SHP77 treated with DMSO at 0.1 percent for 48 hours (cell line): ENCODE measurements at regions not wholly inside any gene's neighbourhood (a gene's known extent, or its start where the extent isn't known, plus 50 kb on each side); places are given as distances from the start of the nearest gene placed in this dataset.

Source experiments
- DNase-seq: peaks from one replicate; lab custom pipeline; 2025; lab: John Stamatoyannopoulos, UW

GRCh38 chr5:159536646-159537045 is 206.4 kb upstream of the IL12B start:
- DNase-seq, result no peak

- no peak for DNase-seq
These were observed 209.4 kb upstream of the IL12B start for GRCh38 chr5:159539678-159540077.

GRCh38 chr5:159543326-159543725 is 213.0 kb upstream of the IL12B start:
- DNase-seq, result no peak

- DNase-seq, result no peak
These were observed 214.9 kb upstream of the IL12B start for GRCh38 chr5:159545156-159545555.

GRCh38 chr5:159547466-159548195 is 217.3 kb upstream of the IL12B start:
- no peak for DNase-seq

- no peak for DNase-seq
These were observed 218.2 kb upstream of the IL12B start for GRCh38 chr5:159548517-159548916.

GRCh38 chr5:159549046-159549445 is 218.8 kb upstream of the IL12B start:
- DNase-seq, result no peak

GRCh38 chr5:159550951-159551350 is 220.7 kb upstream of the IL12B start:
- DNase-seq, result no peak

GRCh38 chr5:159552751-159553150 is 222.5 kb upstream of the IL12B start:
- DNase-seq, result no peak

GRCh38 chr5:159553792-159554191 is 223.5 kb upstream of the IL12B start:
- DNase-seq, result no peak

GRCh38 chr5:159555084-159555483 is 224.8 kb upstream of the IL12B start:
- DNase-seq, result no peak

- no peak for DNase-seq
These were observed 229.1 kb upstream of the IL12B start for GRCh38 chr5:159559337-159559736.

- DNase-seq, result no peak
These were observed 229.8 kb upstream of the IL12B start for GRCh38 chr5:159560088-159560487.

- no peak for DNase-seq
These were observed 233.7 kb upstream of the IL12B start for GRCh38 chr5:159564031-159564430.

- DNase-seq, result no peak
These were observed 236.5 kb upstream of the IL12B start for GRCh38 chr5:159566832-159567231.

GRCh38 chr5:159567461-159567860 is 237.2 kb upstream of the IL12B start:
- DNase-seq, result no peak

GRCh38 chr5:159571501-159572244 is 241.4 kb upstream of the IL12B start:
- no peak for DNase-seq

- no peak for DNase-seq
These were observed 246.6 kb upstream of the IL12B start for GRCh38 chr5:159576902-159577301.

- peak; percentile 24 for DNase-seq
These were observed 251.4 kb upstream of the IL12B start for GRCh38 chr5:159581502-159582249.

GRCh38 chr5:159582756-159583541 is 252.7 kb upstream of the IL12B start:
- no peak for DNase-seq

- DNase-seq, result no peak
These were observed 256.6 kb upstream of the IL12B start for GRCh38 chr5:159586921-159587320.

- no peak for DNase-seq
These were observed 258.7 kb upstream of the IL12B start for GRCh38 chr5:159588941-159589340.
